K562 (cell line): ENCODE measurements at regions not wholly inside any gene's neighbourhood (a gene's known extent, or its start where the extent isn't known, plus 50 kb on each side); places are given as distances from the start of the nearest gene placed in this dataset.
"Not testable (repeated sequence)": the region's sequence is repeated elsewhere in the genome, so short reads cannot be mapped to it uniquely, and the experiment has no call there.

Experiments
- ATAC-seq: fragments of 200-7000 bp; cut with Tn5 transposase; 3 replicates; pipeline ENCODE4 v1.9.1; 2020; ENCODE audit warnings: moderate library complexity
- BruUV-seq: library from RNA; stranded (reverse); fragments of 400-500 nt; replicated peaks from 2 replicates; lab custom pipeline; 2021; lab: Mats Ljungman, UMichigan
- CTCF ChIA-PET: fragments of 300-600 bp; formaldehyde crosslinking; extraction: SDS; loops from one replicate; lab custom pipeline; 2021; ENCODE audit warnings: low intra/inter-chr PET ratio; lab: Yijun Ruan, JAX
- POLR2A ChIA-PET: fragments of 300-600, 350-650 bp; sonication (Branson Sonifier 250); formaldehyde crosslinking; extraction: SDS; loops from one replicate; lab custom pipeline; 2021; ENCODE audit warnings: antibody characterized with exemption, inconsistent platforms; lab: Yijun Ruan, JAX
- DNase-seq, 4 experiments: peaks; one replicate each; pipeline versions ENCODE4 v3.0.0 to v3.0.0-alpha.2; 2011 to 2018; ENCODE audit warnings: low spot score in 3 of 4, mixed read lengths in 3 of 4; ENCODE audit errors: extremely low read depth in 1 of 4
- FAIRE-seq: peaks from 2 replicates; lab custom pipeline; 2011; peaks lifted over from hg19 to GRCh38; lab: Jason Lieb, UNC
- H2AFZ ChIP-seq: 2 replicates; pipeline ENCODE4 v1.6.0; 2011; ENCODE audit warnings: low read depth, low read length, control low read depth, inconsistent platforms
- H3K27ac ChIP-seq: fragments of 200-600 bp; 3 replicates; pipeline ENCODE4 v1.8.0; 2011; ENCODE audit warnings: low read depth, mild to moderate bottlenecking, control low read depth, inconsistent platforms, low read length, moderate library complexity, mixed read lengths; ENCODE audit errors: extremely low read depth
- H3K27me3 ChIP-seq, 2 experiments: fragments of 300-600 bp in 1 of 2; 2 replicates in 1 of 2; 3 replicates in 1 of 2; pipeline versions ENCODE4 v1.6.0 to v1.8.0; 2011; ENCODE audit warnings: inconsistent platforms in 2 of 2, low read length in 2 of 2, mild to moderate bottlenecking in 1 of 2, mixed read lengths in 1 of 2, moderate library complexity in 1 of 2; ENCODE audit not compliant: control insufficient read depth in 2 of 2, insufficient read depth in 2 of 2
- H3K36me3 ChIP-seq: fragments of 300-600 bp; 3 replicates; pipeline ENCODE4 v1.8.0; 2011; ENCODE audit warnings: mild to moderate bottlenecking, low read length, inconsistent platforms; ENCODE audit not compliant: control insufficient read depth, insufficient read depth
- H3K4me1 ChIP-seq, 2 experiments: fragments of 200-600 bp in 1 of 2; replicated peaks in 1 of 2; 2 replicates in 1 of 2; 3 replicates in 1 of 2; pipeline versions ENCODE4 v1.5.1 to v1.8.0; 2011; ENCODE audit warnings: inconsistent platforms in 2 of 2, low read length in 2 of 2, mild to moderate bottlenecking in 1 of 2, mixed read lengths in 1 of 2, moderate library complexity in 1 of 2; ENCODE audit not compliant: control insufficient read depth in 2 of 2, insufficient read depth in 2 of 2
- H3K4me2 ChIP-seq: 2 replicates; pipeline ENCODE4 v1.6.1; 2011; ENCODE audit warnings: low read length, control low read depth, inconsistent platforms, mixed read lengths; ENCODE audit not compliant: insufficient read depth
- H3K4me3 ChIP-seq: fragments of 200-600 bp; sonication (generic), shearing (Covaris generic); 2 replicates; pipeline ENCODE4 v1.5.1; 2016; ENCODE audit warnings: control low read depth, inconsistent platforms
- H3K79me2 ChIP-seq: fragments of 200-600 bp; 3 replicates; pipeline ENCODE4 v1.8.0; 2011; ENCODE audit warnings: low read length, inconsistent platforms; ENCODE audit not compliant: control insufficient read depth, insufficient read depth
- H3K9ac ChIP-seq, 2 experiments: 2 replicates each; pipeline versions ENCODE4 v1.6.0 to v1.6.1; 2011; ENCODE audit warnings: low read depth in 2 of 2, low read length in 2 of 2, control low read depth in 1 of 2, inconsistent platforms in 1 of 2, mild to moderate bottlenecking in 1 of 2, mixed read lengths in 1 of 2; ENCODE audit not compliant: insufficient read depth in 1 of 2
- H3K9me1 ChIP-seq: one replicate; pipeline ENCODE4 v1.6.0; 2011; ENCODE audit warnings: inconsistent platforms, mild to moderate bottlenecking, low read length, moderate library complexity; ENCODE audit not compliant: control insufficient read depth, insufficient read depth
- H3K9me3 ChIP-seq: replicated peaks from 2 replicates; pipeline ENCODE4 v1.5.1; 2011; ENCODE audit warnings: low read depth, low read length, inconsistent platforms; ENCODE audit not compliant: control insufficient read depth, insufficient read depth
- H4K20me1 ChIP-seq: replicated peaks from 2 replicates; pipeline ENCODE4 v1.6.1; 2011; ENCODE audit warnings: low read length, inconsistent platforms, mixed read lengths; ENCODE audit not compliant: control insufficient read depth, insufficient read depth
- NR2C1 ChIP-seq, 2 experiments: fragments of 450-650 bp; IDR thresholded peaks; 2 replicates each; pipeline ENCODE4 v1.6.1; 2017; ENCODE audit warnings: mild to moderate bottlenecking in 2 of 2, antibody characterized with exemption in 1 of 2, inconsistent platforms in 1 of 2, missing compliant biosample characterization in 1 of 2, missing genetic modification characterization in 1 of 2
- NR2C2 ChIP-seq, 2 experiments: fragments of 200-800 bp in 1 of 2; sonication (Bioruptor generic) in 1 of 2; sonication (generic) in 1 of 2; formaldehyde crosslinking in 1 of 2; IDR thresholded peaks; 2 replicates each; pipeline versions ENCODE4 v1.6.1 to v1.8.0; 2016 to 2022; ENCODE audit warnings: mild to moderate bottlenecking in 1 of 2, missing compliant biosample characterization in 1 of 2, missing genetic modification characterization in 1 of 2, missing genetic modification reagents in 1 of 2
- WGBS: fragments of 100-300 bp; shearing (Covaris generic); methylation state at CpG from one replicate; pipeline ENCODE4 v1.1.6; 2016; ENCODE audit warnings: low coverage, mixed read lengths; ENCODE audit not compliant: insufficient coverage; ENCODE audit errors: missing lambda C conversion rate; 5-methylcytosine and 5-hydroxymethylcytosine counted together
- in situ Hi-C: fragments of 300-500 bp; cut with MboI; formaldehyde crosslinking; loops from 4 replicates; pipeline ENCODE4 v1.15.0; 2018; ENCODE audit warnings: inconsistent platforms, mixed read lengths
- intact Hi-C: fragments of 100-400 bp; cut with micrococcal nuclease; formaldehyde crosslinking; loops from 2 replicates; pipeline ENCODE4 v1.14.2; 2022

- POLR2A ChIA-PET; H3K36me3 ChIP-seq; H3K27ac ChIP-seq; H3K79me2 ChIP-seq; H4K20me1 ChIP-seq; intact Hi-C loops; H3K9me3 ChIP-seq; H3K4me3 ChIP-seq; FAIRE-seq; ATAC-seq; H3K27me3 ChIP-seq; H3K9ac ChIP-seq; DNase-seq; H3K4me1 ChIP-seq; H3K9me1 ChIP-seq; H3K4me2 ChIP-seq; H2AFZ ChIP-seq; BruUV-seq; in situ Hi-C loops; CTCF ChIA-PET; TF ChIP-seq NR2C2 (CRISPR knock-in tag; IDR thresholded peaks at IDR 0.05): not testable (repeated sequence)
- 0% methylated on average over 2 of the region's 2 CpGs for WGBS
- TF ChIP-seq NR2C1 (IDR thresholded peaks at IDR 0.05) (peak; percentile 62), NR2C1 (tag; IDR thresholded peaks at IDR 0.05) (peak; percentile 60), NR2C2 (tag; IDR thresholded peaks at IDR 0.05) (0 out of 2 replicates have a peak, but pooled peaks have one; percentile 19)
Observed at GRCh38 chr18:14984531-14984930, 236.6 kb downstream of the ANKRD30B start.

DNA sequence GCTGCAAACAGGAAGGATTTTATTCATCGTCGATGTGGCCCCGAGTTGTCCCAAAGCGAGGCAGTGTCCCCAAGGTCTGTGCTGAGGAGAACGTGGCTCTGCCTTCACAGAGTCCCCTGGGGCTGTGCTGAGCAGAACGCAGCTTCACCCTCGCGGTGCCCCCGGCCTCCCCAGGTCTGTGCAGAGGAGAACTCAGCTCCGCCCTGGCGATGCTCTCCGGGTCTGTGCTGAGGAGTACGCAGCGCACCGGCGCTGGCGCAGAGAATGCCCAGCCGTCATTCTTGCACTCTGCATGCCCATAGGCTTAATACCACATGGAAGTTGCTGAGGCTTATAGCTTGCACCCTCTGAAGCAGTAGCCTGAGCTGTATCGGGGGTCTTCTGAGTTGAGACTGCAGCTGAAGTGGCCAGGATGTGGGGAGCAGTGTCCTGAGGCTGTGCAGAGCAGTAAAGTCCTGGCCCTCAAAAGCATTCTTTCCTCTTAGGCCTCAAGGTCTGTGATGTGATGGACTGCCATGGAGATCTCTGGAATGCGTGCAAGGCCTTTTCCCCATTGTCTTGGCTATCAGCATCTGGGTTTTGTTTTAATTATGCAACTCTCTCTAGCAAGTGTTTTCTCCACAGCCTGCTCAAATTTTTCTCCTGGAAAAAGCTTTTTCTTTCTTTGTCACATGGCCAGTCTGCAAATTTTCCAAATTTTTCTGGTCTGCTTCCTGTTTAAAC lies 237.5 kb downstream of the ANKRD30B start:
- ATAC-seq, H3K4me1 ChIP-seq, H3K9ac ChIP-seq, FAIRE-seq, intact Hi-C loops, POLR2A ChIA-PET, H3K4me3 ChIP-seq, H3K27ac ChIP-seq, BruUV-seq, H3K27me3 ChIP-seq, DNase-seq, H3K9me3 ChIP-seq, H3K79me2 ChIP-seq, CTCF ChIA-PET, H3K9me1 ChIP-seq, in situ Hi-C loops, H3K4me2 ChIP-seq, H3K36me3 ChIP-seq, H2AFZ ChIP-seq, H4K20me1 ChIP-seq: not testable (repeated sequence)
- WGBS, result 3% methylated on average over 10 of the region's 20 CpGs

- intact Hi-C loops, BruUV-seq, H3K9ac ChIP-seq, H3K4me3 ChIP-seq, H3K4me1 ChIP-seq, H2AFZ ChIP-seq, ATAC-seq, DNase-seq, H3K9me3 ChIP-seq, H3K36me3 ChIP-seq, H3K27ac ChIP-seq, H4K20me1 ChIP-seq, POLR2A ChIA-PET, H3K27me3 ChIP-seq, CTCF ChIA-PET, FAIRE-seq, H3K79me2 ChIP-seq, H3K9me1 ChIP-seq, in situ Hi-C loops, H3K4me2 ChIP-seq: not testable (repeated sequence)
- WGBS, result 0% methylated on average over 3 of the region's 3 CpGs
Observed at GRCh38 chr18:14987377-14987776, 239.4 kb downstream of the ANKRD30B start.
